Fibroblast of villous mesenchyme (primary cell): ENCODE measurements at regions not wholly inside any gene's neighbourhood (a gene's known extent, or its start where the extent isn't known, plus 50 kb on each side); places are given as distances from the start of the nearest gene placed in this dataset.

Experiments used
- DNase-seq: peaks from one replicate; pipeline ENCODE4 v3.0.0-alpha.2; 2010; ENCODE audit warnings: low read depth
- H3K4me3 ChIP-seq: 2 replicates; pipeline ENCODE4 v1.5.1; 2011; ENCODE audit warnings: low read depth, mild to moderate bottlenecking, low read length
- TF ChIP-seq, protein P1 (sequence below): IDR thresholded peaks from 2 replicates; pipeline ENCODE4 v1.5.1; 2012; ENCODE audit warnings: low read depth, mild to moderate bottlenecking, low read length; ENCODE audit not compliant: insufficient read depth

DNA sequence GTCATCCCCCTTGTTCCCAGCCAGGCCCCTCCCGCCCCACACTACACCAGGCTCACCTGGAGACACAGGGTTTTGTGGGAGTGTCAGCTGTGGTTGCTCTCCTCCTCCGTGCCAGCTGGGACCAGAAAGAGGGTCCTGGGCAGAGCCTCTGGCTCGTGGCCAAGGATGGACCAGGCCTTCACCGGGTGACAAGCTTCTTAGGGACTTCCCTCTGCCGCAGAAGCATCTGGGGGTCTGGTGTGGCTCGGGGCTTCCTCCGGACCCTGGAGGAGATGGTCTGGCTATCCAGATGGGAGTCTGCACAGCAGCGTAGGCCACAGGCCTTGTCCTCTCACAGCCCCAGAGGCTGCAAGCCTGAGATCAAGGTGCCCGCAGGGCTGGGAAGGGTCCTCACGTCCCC, 63.8 kb upstream of the CFAP46 start:
- TF ChIP-seq, protein P1, sequence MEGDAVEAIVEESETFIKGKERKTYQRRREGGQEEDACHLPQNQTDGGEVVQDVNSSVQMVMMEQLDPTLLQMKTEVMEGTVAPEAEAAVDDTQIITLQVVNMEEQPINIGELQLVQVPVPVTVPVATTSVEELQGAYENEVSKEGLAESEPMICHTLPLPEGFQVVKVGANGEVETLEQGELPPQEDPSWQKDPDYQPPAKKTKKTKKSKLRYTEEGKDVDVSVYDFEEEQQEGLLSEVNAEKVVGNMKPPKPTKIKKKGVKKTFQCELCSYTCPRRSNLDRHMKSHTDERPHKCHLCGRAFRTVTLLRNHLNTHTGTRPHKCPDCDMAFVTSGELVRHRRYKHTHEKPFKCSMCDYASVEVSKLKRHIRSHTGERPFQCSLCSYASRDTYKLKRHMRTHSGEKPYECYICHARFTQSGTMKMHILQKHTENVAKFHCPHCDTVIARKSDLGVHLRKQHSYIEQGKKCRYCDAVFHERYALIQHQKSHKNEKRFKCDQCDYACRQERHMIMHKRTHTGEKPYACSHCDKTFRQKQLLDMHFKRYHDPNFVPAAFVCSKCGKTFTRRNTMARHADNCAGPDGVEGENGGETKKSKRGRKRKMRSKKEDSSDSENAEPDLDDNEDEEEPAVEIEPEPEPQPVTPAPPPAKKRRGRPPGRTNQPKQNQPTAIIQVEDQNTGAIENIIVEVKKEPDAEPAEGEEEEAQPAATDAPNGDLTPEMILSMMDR: no peak
- H3K4me3 ChIP-seq: no peak overlapping the region
- DNase-seq: no peak

GRCh38 chr10:133004478-133004877, 62.1 kb upstream of the CFAP46 start:
- H3K4me3 ChIP-seq: no peak overlapping the region
- DNase-seq: no peak
- TF ChIP-seq, protein P1: no peak

DNA sequence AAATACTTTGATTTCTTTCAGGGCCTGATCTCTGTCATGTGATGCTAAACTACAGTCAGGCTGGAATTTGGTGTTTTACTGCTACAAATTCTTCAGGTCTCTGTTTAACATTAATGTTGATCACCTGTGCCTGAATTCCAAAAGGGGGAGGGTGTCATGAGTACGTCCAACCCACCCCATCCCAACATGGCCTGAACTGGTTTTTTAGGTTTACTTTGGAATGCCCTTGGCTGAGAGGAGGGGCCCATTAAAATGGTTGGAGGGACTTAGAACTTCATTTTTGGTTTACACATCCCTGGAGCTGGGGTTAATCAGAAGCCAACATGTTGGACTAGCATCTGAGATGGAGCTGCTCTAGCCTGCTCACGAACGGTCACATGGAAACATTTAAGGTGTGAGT, 60.8 kb upstream of the CFAP46 start:
- DNase-seq: no peak
- H3K4me3 ChIP-seq: no peak overlapping the region
- TF ChIP-seq, protein P1: no peak

DNA sequence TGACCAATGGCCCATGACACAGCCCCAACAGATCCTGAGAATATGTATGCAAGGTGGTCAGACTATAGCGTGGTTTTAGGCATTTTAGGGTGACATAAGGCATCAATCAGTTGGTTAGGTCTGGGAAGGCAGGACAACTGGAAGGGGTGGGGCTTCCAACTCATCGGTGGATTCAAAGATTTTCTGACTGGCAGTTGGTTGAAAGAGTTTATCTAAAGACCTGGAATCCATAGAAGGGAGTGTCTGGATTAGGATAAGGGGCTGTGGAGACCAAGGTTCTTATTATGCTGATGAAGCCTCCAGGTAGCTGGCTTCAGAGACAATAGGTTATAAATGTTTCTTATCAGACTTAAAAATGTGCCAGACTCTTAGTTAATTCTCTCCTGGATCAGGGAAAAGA, 60.3 kb upstream of the CFAP46 start:
- TF ChIP-seq, protein P1: no peak
- no peak overlapping the region for H3K4me3 ChIP-seq
- no peak for DNase-seq

- TF ChIP-seq, protein P1: no peak
- DNase-seq: no peak
- H3K4me3 ChIP-seq: no peak overlapping the region
Observed at GRCh38 chr10:133001114-133001513, 58.7 kb upstream of the CFAP46 start.

DNA sequence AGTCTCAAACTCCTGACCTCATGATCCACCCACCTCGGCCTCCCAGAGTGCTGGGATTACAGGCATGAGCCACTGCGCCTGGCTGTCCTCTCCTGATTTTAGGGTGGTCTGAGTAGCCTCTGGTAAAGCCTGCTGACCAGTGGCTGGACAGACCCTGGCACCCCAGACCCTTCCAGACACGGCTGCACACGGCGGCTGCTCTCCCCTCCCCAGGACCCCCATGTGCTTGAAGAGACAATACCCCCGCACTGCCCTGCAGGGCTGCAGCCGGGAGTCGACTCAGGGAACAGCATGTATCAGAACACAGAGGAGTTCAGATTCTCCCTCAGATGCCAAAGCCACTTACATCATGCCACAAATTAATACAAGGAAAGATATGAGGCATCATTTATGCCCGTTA, 58.3 kb upstream of the CFAP46 start:
- H3K4me3 ChIP-seq: no peak overlapping the region
- no peak for DNase-seq
- TF ChIP-seq, protein P1: no peak

- no peak for DNase-seq
Observed at GRCh38 chr10:132997517-132998265, 55.3 kb upstream of the CFAP46 start.

More at GRCh38 chr10:132997517-132998265, 55.3 kb upstream of the CFAP46 start:
- TF ChIP-seq, protein P1: no peak
- no peak overlapping the region for H3K4me3 ChIP-seq
